Esophagus muscularis mucosa (tissue), 4 donors: ENCODE measurements at regions not wholly inside any gene's neighbourhood (a gene's known extent, or its start where the extent isn't known, plus 50 kb on each side); places are given as distances from the start of the nearest gene placed in this dataset.

ENCODE experiments used
- CTCF ChIP-seq, 3 experiments: fragments of 200-600 bp in 2 of 3; fragments of 450-650 bp in 1 of 3; sonication (generic) in 2 of 3; IDR thresholded peaks; one replicate each; pipeline ENCODE4 v1.5.1; 2017 to 2019; ENCODE audit warnings: antibody characterized with exemption in 3 of 3, mild to moderate bottlenecking in 2 of 3, moderate library complexity in 1 of 3
- EP300 ChIP-seq: sonication (generic); formaldehyde crosslinking; IDR thresholded peaks from one replicate; pipeline ENCODE4 v1.6.1; 2017; ENCODE audit warnings: antibody characterized with exemption
- POLR2AphosphoS5 ChIP-seq, 2 donors: sonication (generic); formaldehyde crosslinking; IDR thresholded peaks; one replicate each; pipeline ENCODE4 v1.6.1; 2017; ENCODE audit warnings: antibody characterized with exemption in 2 of 2

DNA sequence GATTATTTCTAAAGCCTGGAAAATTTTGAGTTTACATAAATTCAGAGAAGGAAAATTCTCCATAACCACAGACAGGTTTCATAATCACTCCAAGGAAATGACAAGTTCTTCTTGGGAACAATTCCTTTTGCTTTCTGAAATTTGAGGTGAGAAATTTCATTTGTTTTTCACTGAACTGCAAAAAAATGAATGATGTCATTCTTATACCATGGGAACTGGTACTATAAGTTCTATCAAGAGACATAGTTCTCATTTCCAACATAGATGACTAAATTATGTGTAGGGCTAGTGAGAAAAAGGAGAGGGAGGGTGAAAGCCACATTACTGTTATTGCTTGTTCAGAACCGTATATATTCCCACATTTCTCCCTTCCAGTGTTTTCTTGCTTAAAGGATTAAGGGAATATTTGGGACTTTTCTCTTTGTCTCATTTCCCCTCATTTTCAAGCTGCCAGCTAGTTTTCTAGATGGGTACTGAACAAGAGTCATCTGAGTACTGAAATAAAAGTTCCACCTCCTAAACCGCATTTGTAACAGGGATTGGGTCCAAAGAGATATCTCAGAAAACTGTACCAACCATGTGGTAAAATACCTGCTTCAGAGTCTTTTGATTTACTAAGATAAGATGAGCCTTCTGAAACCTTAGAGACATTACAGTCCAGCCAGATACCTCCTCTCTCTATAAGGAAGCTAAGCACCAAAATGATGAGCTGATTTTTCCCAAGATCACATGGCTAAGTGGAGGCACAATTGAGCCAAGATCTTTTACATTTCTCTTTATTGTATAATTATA, 144.3 kb upstream of the PRDM1 start:
- no peak for TF ChIP-seq CTCF (IDR thresholded peaks at IDR 0.05)
- TF ChIP-seq POLR2AphosphoS5 (IDR thresholded peaks at IDR 0.05), result no peak
- TF ChIP-seq EP300, result no peak
